GM19351 (cell line): ENCODE measurements at regions not wholly inside any gene's neighbourhood (a gene's known extent, or its start where the extent isn't known, plus 50 kb on each side); places are given as distances from the start of the nearest gene placed in this dataset.

Experiments used
- ATAC-seq: cut with Tn5 transposase; IDR thresholded peaks from one replicate; pipeline ENCODE4 v1.9.1; 2021; ENCODE audit warnings: mild to moderate bottlenecking, moderate library complexity; ENCODE audit not compliant: unreplicated experiment

DNA sequence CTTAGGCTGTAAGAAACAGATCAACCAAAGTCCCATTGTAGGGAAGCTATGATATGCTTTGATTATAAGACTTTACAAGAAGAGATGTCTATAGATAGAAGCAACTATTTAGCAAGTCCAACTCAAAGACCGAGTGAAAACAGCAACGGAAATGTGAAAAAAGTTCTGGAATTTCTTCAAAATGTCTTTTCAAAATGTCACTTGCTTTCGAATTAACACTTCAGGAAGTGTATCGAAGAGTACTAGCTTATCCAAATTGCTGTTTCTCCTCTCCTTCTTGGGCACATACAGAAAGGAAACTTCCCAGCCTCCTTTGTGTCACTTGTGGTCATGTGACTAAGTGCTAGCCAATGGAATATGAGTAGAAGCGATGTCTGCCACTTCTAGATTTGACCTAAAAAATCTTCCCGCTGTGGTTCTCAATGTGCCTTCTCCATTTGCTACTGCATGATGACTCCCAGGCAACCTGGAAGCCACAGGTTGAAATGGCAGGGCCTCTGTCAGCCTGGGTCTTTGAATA lies 89.9 kb downstream of the TSEN15 start:
- no peak for ATAC-seq

GRCh38 chr1:184143449-184143848 lies 91.9 kb downstream of the TSEN15 start:
- ATAC-seq = no peak

DNA sequence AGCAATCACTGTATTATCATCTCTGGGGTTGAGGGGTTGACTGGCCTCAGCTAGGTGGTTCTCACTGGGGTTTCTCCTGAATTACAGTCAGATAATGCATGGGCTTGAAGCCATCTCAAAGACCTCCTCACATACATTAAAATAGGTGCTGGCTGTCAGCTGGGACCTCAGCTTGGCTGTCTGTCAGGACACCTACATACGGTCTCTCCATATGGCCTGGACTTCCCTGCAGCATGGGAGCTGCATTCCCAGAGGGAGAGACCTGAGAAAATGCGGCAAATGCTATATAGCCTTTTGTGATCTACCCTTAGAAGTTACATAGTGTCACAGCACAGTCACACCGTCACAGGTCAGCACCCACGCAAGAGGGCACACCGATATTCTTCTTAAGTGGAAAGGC lies 93.6 kb downstream of the TSEN15 start:
- ATAC-seq = no peak

DNA sequence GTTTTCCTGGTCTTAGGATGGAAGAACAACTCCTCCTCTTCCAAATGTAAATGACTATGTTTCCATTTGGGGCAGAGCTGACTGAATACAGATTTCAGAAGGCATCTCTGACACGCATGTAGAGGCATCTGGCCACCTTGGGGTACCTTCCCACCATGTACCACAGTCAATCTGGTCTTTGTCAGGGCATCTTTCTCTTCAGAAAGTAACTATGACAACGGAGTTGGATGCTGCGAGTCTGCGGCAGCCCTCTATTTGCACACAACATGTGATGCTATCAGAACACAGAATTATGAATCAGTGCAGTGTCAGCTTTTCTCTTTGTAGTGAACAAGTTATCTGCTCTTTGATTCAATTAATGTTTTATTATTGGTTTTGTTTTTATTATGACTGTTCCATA lies 94.7 kb downstream of the TSEN15 start:
- no peak for ATAC-seq

GRCh38 chr1:184150776-184151531 lies 99.4 kb downstream of the TSEN15 start:
- no peak for ATAC-seq

DNA sequence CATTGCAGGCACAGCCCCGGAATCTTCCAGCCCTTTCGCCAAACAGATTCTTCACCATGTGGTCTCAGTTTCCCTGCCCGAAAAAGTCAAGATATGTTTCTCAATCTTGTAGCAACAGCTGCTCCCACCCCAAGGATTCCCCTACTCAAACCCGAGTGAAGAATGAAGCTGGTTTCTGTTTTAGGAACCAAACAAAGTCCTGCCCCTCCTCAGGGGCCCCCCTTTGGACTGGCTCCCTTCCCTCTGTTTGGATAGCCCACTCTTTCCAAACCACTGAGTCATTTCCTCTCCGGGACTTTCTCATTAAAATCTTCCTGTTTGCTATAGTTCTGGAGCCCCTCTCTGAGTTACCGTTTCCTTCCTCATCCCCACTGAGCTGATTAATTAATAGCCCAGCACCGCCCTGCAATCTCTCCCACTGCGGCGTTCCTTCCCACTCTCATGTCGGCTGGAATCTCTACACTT lies 100.9 kb downstream of the TSEN15 start:
- no peak for ATAC-seq

- no peak for ATAC-seq
Measured at GRCh38 chr1:184152974-184153373, 101.4 kb downstream of the TSEN15 start.

- ATAC-seq = no peak
Measured at GRCh38 chr1:184153731-184154130, 102.2 kb downstream of the TSEN15 start.

- ATAC-seq = no peak
Measured at GRCh38 chr1:184156521-184157393, 105.2 kb downstream of the TSEN15 start.

DNA sequence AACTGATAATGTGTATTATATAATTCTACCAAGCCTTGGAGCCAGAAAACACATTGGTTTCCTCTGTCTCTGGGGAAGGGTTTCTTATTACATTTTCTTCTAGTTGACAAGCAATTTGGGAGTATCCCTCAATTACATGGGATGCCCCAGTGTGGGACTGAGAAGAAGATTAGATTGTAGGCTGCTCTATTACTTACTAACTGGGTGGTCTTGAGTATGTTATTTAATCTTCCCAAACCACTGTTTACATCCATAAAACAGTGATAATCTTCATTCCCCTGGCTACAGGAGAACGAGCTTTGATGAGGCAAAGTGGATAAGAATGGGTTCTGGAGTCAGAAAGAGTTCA lies 105.8 kb downstream of the TSEN15 start:
- ATAC-seq = no peak

DNA sequence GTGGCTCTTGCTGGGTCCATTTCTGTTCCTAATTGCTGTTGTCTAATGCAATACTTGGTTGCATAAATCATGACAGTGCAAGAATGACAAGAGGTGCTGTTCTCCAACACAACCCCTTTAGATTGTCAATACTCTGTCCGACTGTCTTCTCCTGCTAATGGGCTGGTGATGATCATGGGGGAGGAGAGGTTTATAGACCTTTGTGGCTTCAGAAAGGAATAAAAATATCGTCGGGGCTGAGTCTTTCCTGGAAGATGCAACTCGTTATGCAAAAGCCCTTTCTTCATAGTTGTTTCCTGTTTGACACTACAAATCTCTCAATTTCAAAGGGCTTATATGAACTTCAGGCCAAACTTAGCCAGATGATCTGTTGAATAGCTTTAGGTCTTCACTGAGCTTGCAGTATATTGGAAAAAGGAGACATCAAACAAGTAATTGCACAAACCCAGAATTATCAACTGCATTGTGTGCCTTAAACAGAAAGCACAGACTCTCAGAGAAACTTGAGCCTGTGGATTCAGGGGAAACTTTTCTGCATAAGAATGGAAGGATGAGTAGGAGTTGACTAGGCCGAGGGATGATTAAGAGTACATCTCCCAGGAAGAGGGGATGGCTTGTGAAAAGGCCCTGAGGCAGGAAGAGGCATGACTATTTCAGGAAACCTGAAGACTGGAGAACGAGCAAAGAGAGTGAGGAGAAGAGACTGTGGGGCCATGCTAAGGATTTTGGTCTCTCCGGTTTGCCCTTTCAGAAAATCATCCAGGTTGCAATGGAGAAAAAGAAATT lies 107.6 kb downstream of the TSEN15 start:
- ATAC-seq = no peak

DNA sequence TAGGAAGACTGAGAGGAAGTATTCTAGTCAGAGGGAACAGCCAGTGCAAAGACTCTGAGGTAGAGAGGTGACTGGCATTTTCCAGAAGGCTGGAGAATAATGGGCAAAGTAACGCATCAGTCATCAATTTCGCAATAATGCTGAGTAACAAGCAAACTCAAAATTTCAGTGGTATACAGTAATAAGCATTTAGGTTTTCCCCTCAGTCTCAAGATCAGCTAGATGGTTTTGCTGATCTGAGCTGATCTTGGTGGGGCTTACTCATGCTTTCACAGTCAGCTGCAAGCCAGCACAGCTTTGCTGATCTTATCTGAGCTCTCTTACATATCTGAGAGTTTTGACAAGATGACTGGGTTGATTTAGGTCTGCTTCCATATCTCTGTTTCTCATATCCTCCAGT lies 108.7 kb downstream of the TSEN15 start:
- ATAC-seq = peak; percentile 27

DNA sequence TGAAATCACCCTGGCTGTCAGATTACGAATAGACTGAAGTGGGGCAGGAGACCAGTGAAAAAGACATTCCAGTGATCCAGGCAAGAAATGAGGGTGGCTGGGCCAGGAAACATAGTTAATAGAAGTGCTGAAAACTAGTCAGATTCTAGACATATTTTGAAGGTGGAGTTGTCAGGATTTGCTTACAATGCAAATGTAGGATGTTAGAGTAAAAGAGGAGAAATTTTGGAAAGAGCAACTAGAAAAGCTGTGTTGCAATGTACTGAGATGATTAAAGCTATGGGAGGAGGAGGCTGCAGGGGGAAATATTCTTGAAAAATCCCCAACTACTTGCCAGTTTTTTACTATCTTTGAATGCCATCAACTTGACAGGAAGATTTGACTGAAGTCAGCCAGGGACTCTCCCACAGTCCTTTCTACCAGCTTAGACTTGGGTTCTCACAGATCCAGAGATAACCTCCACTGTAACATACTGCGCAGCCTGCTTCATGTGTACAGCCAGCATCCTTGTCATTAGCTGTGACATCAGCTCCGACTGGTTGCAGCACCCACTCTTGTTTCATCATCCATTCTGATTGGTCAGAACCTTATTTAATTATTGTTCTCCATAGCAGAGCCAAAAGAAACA lies 109.7 kb downstream of the TSEN15 start:
- ATAC-seq = no peak

- ATAC-seq = no peak
Measured at GRCh38 chr1:184162281-184162680, 110.8 kb downstream of the TSEN15 start.

- peak; percentile 92 for ATAC-seq
Measured at GRCh38 chr1:184163674-184164465, 112.3 kb downstream of the TSEN15 start.

DNA sequence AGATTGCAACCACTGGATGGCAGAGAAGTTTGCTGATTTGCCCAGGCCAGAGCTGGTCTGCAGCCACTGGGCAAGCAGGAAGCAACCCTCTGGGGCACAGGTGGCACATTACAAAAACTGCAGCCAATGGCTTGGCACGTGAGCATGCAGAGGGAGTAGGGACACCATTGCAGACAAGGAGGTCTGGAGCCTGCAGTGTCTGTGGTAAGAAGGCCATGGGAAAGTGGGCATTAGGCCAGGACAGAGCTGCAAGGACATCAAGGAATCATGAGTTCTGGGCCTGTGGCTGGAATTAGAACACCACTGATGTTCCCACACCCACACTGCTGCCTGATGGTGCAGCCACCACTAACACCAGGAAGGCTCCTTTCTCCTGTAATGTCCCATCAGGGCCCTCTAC lies 113.0 kb downstream of the TSEN15 start:
- ATAC-seq = no peak

DNA sequence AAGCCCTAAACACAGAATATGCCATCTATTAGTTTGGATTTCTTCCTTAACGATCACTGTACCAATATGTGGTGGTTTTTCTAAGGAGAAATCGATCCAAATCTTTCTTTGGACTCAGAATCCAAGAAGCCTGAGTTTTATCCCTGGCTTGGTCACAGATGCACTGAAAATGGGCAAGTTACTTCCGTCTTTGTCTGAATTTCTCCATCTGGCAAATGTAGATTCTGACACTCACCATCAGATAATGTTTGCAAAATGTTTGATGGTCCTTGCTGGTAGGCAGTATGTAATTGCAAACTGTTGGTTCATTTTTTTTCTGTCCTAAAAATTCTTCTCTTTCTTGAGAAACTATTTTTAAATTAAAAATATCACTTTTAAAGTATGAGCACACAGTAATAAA lies 115.0 kb downstream of the TSEN15 start:
- ATAC-seq = no peak

GRCh38 chr1:184167352-184167751 lies 115.8 kb downstream of the TSEN15 start:
- no peak for ATAC-seq

DNA sequence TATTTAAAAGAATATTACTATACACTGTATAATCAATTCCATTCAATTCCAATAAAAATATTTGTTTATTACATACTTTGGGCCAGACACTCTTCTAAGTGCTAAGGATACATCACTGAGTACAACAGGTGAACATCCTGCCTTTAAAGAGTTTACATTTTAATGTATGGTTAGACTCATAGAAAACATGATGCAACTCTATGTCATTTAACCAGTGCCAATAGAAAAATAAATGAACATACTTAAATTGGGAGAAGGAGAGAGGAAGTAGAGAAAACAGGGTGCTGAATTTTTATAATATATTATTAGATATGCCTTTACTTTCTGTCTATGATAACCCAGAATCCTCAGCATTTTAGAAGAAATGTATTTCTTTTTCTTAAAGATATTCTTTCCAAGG lies 119.2 kb downstream of the TSEN15 start:
- no peak for ATAC-seq

GRCh38 chr1:184176058-184176457 lies 124.5 kb downstream of the TSEN15 start:
- ATAC-seq = no peak
